D721Med (cell line): ENCODE measurements at regions not wholly inside any gene's neighbourhood (a gene's known extent, or its start where the extent isn't known, plus 50 kb on each side); places are given as distances from the start of the nearest gene placed in this dataset.

Source experiments
- DNase-seq: peaks from one replicate; pipeline ENCODE4 v3.0.0; 2011; ENCODE audit warnings: low spot score; ENCODE audit not compliant: insufficient read length
- FAIRE-seq: peaks from 2 replicates; lab custom pipeline; 2011; peaks lifted over from hg19 to GRCh38; lab: Jason Lieb, UNC
- CTCF ChIP-seq: IDR thresholded peaks from 2 replicates; pipeline ENCODE4 v1.5.1; 2012; ENCODE audit warnings: mild to moderate bottlenecking, control low read depth; ENCODE audit not compliant: insufficient read depth; ENCODE audit errors: missing control alignments

GRCh38 chr2:239554766-239555570 is 154.1 kb upstream of the HDAC4 start:
- DNase-seq (no peak), FAIRE-seq (no peak)
- TF ChIP-seq CTCF = no peak

- DNase-seq (no peak), FAIRE-seq (no peak)
- no peak for TF ChIP-seq CTCF
Measured at GRCh38 chr2:239553376-239554000, 152.7 kb upstream of the HDAC4 start.

GRCh38 chr2:239552213-239552926 is 151.6 kb upstream of the HDAC4 start:
- TF ChIP-seq CTCF = no peak
- DNase-seq (no peak), FAIRE-seq (no peak)

GRCh38 chr2:239551206-239551605 is 150.4 kb upstream of the HDAC4 start:
- no peak for DNase-seq
- no peak for TF ChIP-seq CTCF
- no peak for FAIRE-seq

- TF ChIP-seq CTCF = no peak
- DNase-seq (no peak), FAIRE-seq (no peak)
Measured at GRCh38 chr2:239550357-239550756, 149.5 kb upstream of the HDAC4 start.

- FAIRE-seq (no peak), DNase-seq (no peak)
- no peak for TF ChIP-seq CTCF
Measured at GRCh38 chr2:239549711-239550255, 149.0 kb upstream of the HDAC4 start.
